Pancreas (tissue), 10 donors: ENCODE measurements at regions not wholly inside any gene's neighbourhood (a gene's known extent, or its start where the extent isn't known, plus 50 kb on each side); places are given as distances from the start of the nearest gene placed in this dataset.

Experiments used
- ATAC-seq, 4 donors: fragments of 200-7000 bp; cut with Tn5 transposase; one replicate each; pipeline versions ENCODE4 v1.8.0 to v1.9.1; 2020; ENCODE audit warnings: mild to moderate bottlenecking in 4 of 4, moderate library complexity in 4 of 4
- DNase-seq, 6 donors: peaks; one replicate each; pipeline ENCODE4 v3.0.0-alpha.2; 2020
- FAIRE-seq: peaks from 2 replicates; lab custom pipeline; 2012; peaks lifted over from hg19 to GRCh38; lab: Jason Lieb, UNC
- H3K27ac ChIP-seq, 4 donors: fragments of 200-600 bp; sonication (generic); 1 replicate in 3 of 4; 2 replicates in 1 of 4; pipeline versions ENCODE4 v1.5.0 to v1.8.0; 2020
- H3K27me3 ChIP-seq, 4 donors: fragments of 200-600 bp; one replicate each; pipeline ENCODE4 v1.8.0; 2021
- H3K36me3 ChIP-seq, 3 donors: fragments of 200-600 bp; sonication (generic) in 1 of 3; one replicate each; pipeline versions ENCODE4 v1.5.0 to v1.8.0; 2020 to 2021
- H3K4me1 ChIP-seq, 3 donors: fragments of 200-600 bp; one replicate each; pipeline ENCODE4 v1.8.0; 2021
- H3K4me3 ChIP-seq, 4 donors: fragments of 200-600 bp; sonication (generic) in 2 of 4; one replicate each; pipeline versions ENCODE4 v1.5.0 to v1.8.0; 2020 to 2021
- H3K9me3 ChIP-seq, 4 donors: fragments of 200-600 bp; one replicate each; pipeline ENCODE4 v1.8.0; 2021
- WGBS, 2 donors: extraction: QIAGEN DNeasy Blood & Tissue Kit; methylation state at CpG; one replicate each; pipeline ENCODE4 v1.1.7; 2013; 5-methylcytosine and 5-hydroxymethylcytosine counted together
- intact Hi-C, 3 donors: fragments of 100-400 bp; cut with DNase I; formaldehyde crosslinking; loops; one replicate each; pipeline versions ENCODE4 v1.11.1 to v1.14.2; 2022
- TF ChIP-seq, protein P1 (sequence below), 4 donors: fragments of 200-600 bp; sonication (generic) in 3 of 4; IDR thresholded peaks; one replicate each; pipeline versions ENCODE4 v1.5.0 to v1.8.0; 2021; ENCODE audit warnings: antibody characterized with exemption in 4 of 4
- donor health status: healthy with polysubstance abuse.
- donor health status: DM: no; HTN: no; CAD: no; lungs with moderate emphysema.
- donor health status: DM: no; HTN: no; CAD: no.
- donor health status: control.
- donor health status: control.
- donor health status: Bipolar disorder and iron deficiency.
- donor health status: DM: yes; HTN: yes; CAD: no.
- donor health status: DM: no; HTN: no; CAD: no.
- donor health status: DM: no; HTN: no; CAD: no.
- donor health status: DM: yes; HTN: yes; CAD: no.

DNA sequence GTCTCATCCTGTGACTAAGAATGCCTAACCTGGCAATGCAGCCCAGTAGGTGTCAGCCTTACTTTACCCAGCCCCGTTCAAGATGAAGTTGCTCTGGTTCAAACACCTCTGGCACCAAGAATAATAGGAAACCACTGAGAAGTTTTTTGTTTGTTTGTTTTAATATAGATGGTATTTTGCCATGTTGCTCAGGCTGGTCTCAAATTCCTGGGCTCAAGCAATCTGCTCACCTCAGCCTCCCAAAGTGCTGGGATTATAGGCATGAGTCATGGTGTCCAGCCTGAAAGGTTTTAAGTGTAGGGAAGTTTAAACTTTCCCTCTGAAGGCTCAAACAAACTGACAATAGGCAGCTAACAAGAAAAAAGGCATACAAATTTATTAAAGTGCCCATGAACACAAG lies 51.2 kb upstream of the ABCC4 start:
- DNase-seq (no peak), ATAC-seq (no peak), FAIRE-seq (no peak)
- no peak overlapping the region for H3K4me3 ChIP-seq
- WGBS, 2 donors: 42 to 45% methylated on average over 1 of the region's 1 CpG
- TF ChIP-seq, protein P1, sequence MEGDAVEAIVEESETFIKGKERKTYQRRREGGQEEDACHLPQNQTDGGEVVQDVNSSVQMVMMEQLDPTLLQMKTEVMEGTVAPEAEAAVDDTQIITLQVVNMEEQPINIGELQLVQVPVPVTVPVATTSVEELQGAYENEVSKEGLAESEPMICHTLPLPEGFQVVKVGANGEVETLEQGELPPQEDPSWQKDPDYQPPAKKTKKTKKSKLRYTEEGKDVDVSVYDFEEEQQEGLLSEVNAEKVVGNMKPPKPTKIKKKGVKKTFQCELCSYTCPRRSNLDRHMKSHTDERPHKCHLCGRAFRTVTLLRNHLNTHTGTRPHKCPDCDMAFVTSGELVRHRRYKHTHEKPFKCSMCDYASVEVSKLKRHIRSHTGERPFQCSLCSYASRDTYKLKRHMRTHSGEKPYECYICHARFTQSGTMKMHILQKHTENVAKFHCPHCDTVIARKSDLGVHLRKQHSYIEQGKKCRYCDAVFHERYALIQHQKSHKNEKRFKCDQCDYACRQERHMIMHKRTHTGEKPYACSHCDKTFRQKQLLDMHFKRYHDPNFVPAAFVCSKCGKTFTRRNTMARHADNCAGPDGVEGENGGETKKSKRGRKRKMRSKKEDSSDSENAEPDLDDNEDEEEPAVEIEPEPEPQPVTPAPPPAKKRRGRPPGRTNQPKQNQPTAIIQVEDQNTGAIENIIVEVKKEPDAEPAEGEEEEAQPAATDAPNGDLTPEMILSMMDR (IDR thresholded peaks at IDR 0.05): no peak
- no peaks in the 10 kb centered on the region for H3K36me3 ChIP-seq
- no peak overlapping the region for H3K27ac ChIP-seq
- H3K4me1 ChIP-seq: no peaks in the 10 kb centered on the region
- intact Hi-C loops: no loop called here
- no peaks in the 10 kb centered on the region for H3K9me3 ChIP-seq
- H3K27me3 ChIP-seq: no peaks in the 10 kb centered on the region

DNA sequence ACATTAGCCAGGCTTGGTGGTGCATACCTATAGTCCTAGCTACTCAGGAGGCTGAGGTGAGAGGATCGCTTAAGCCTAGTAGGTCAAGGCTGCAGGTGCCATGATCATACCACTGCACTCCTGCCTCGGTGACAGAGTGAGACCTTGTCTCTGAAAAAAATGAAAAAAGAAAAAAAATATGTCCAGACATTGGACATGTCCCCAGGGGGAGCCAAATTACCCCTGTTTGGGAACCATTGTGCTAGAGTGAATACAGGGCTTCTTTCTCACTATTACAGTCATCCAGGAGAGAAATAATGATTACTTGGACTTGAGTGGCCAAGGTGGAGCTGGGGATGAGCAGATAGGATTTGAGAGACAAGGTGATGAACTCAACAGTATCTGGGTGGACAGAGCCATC lies 52.9 kb upstream of the ABCC4 start:
- H3K27me3 ChIP-seq: no peaks in the 10 kb centered on the region
- H3K9me3 ChIP-seq: no peaks in the 10 kb centered on the region
- intact Hi-C loops: no loop called here
- ATAC-seq: no peak
- H3K36me3 ChIP-seq: no peaks in the 10 kb centered on the region
- H3K4me1 ChIP-seq: no peaks in the 10 kb centered on the region
- TF ChIP-seq, protein P1 (IDR thresholded peaks at IDR 0.05): no peak
- H3K4me3 ChIP-seq: no peak overlapping the region
- no peak for DNase-seq
- 64 to 88% methylated on average over 2 of the region's 2 CpGs for WGBS, 2 donors
- FAIRE-seq: no peak
- H3K27ac ChIP-seq: no peak overlapping the region

- Histone ChIP-seq H3K9me3 (no peaks in the 10 kb centered on the region), H3K36me3 (no peaks in the 10 kb centered on the region), H3K27ac (no peak overlapping the region), H3K27me3 (no peaks in the 10 kb centered on the region), H3K4me3 (no peak overlapping the region), H3K4me1 (no peaks in the 10 kb centered on the region)
- TF ChIP-seq, protein P1 (IDR thresholded peaks at IDR 0.05): no peak
- peak in 2 of 6 donors; percentile 3 to 21 for DNase-seq
- WGBS, 2 donors: 24 to 26% methylated on average over 4 of the region's 4 CpGs
- FAIRE-seq: no peak
- intact Hi-C loops: no loop called here
- ATAC-seq: peak; percentile 63 to 94 (median 82)
These were observed 53.6 kb upstream of the ABCC4 start for GRCh38 chr13:95354680-95355487.

GRCh38 chr13:95355494-95355893 lies 54.2 kb upstream of the ABCC4 start:
- WGBS, 2 donors: 75 to 86% methylated on average over 6 of the region's 6 CpGs
- ATAC-seq (no peak), DNase-seq (no peak), FAIRE-seq (no peak)
- TF ChIP-seq, protein P1 (IDR thresholded peaks at IDR 0.05): no peak
- no peaks in the 10 kb centered on the region for H3K27me3 ChIP-seq
- no peaks in the 10 kb centered on the region for H3K36me3 ChIP-seq
- no peaks in the 10 kb centered on the region for H3K9me3 ChIP-seq
- no peaks in the 10 kb centered on the region for H3K4me1 ChIP-seq
- H3K27ac ChIP-seq: no peak overlapping the region
- intact Hi-C loops: no loop called here
- H3K4me3 ChIP-seq: no peak overlapping the region

DNA sequence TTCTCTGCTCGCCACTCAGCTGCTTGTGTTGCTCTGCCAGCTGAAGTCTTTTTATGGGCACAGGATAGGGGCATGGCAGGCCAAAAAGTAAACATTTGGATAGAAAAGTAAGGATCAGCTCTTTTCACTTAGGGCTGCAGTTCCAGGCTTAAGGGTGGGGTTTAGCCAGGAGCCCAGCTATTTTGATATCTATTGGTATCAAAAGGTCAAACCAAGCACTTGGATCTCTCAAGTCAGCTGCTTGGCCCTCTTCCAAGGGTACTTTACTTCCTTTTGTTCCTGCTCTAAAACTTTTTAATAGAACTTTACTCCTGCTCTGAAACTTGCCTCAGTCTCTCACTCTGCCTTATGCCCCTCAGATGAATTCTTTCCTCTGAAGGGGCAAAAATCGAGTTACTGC lies 55.7 kb upstream of the ABCC4 start:
- no peak for ATAC-seq
- intact Hi-C loops: no loop called here

More for the DNA sequence above, 55.7 kb upstream of the ABCC4 start:
- WGBS, 2 donors: 88 to 98% methylated on average over 2 of the region's 2 CpGs
- FAIRE-seq (no peak), DNase-seq (no peak)
- no peak overlapping the region for H3K4me3 ChIP-seq
- H3K4me1 ChIP-seq: no peaks in the 10 kb centered on the region
- H3K9me3 ChIP-seq: no peaks in the 10 kb centered on the region
- TF ChIP-seq, protein P1 (IDR thresholded peaks at IDR 0.05): no peak
- no peaks in the 10 kb centered on the region for H3K36me3 ChIP-seq
- no peaks in the 10 kb centered on the region for H3K27me3 ChIP-seq
- H3K27ac ChIP-seq: no peak overlapping the region
